Endodermal cell (in vitro differentiated cells): ENCODE measurements at regions not wholly inside any gene's neighbourhood (a gene's known extent, or its start where the extent isn't known, plus 50 kb on each side); places are given as distances from the start of the nearest gene placed in this dataset.

Experiments used
- DNase-seq: peaks from one replicate; pipeline ENCODE4 v3.0.0-alpha.2; 2017
- H3K27ac ChIP-seq: 2 replicates; pipeline ENCODE4 v1.5.1; 2013; ENCODE audit warnings: mild to moderate bottlenecking, low read depth, low read length, moderate library complexity
- H3K27me3 ChIP-seq: 2 replicates; pipeline ENCODE4 v1.6.1; 2013; ENCODE audit warnings: mild to moderate bottlenecking, low read length, moderate library complexity; ENCODE audit not compliant: insufficient read depth, control insufficient read depth, poor library complexity, severe bottlenecking
- H3K36me3 ChIP-seq: 2 replicates; pipeline ENCODE4 v1.7.0; 2013; ENCODE audit warnings: mild to moderate bottlenecking, low read length, moderate library complexity; ENCODE audit not compliant: control insufficient read depth, insufficient read depth
- H3K4me1 ChIP-seq: one replicate; pipeline ENCODE4 v1.7.0; 2013; ENCODE audit warnings: low read length; ENCODE audit not compliant: control insufficient read depth, insufficient read depth
- H3K4me3 ChIP-seq: 2 replicates; pipeline ENCODE4 v1.5.1; 2013; ENCODE audit warnings: mild to moderate bottlenecking, low read length, moderate library complexity
- H3K9ac ChIP-seq: 2 replicates; pipeline ENCODE4 v1.6.1; 2013; ENCODE audit warnings: mild to moderate bottlenecking, low read length, moderate library complexity; ENCODE audit not compliant: poor library complexity, severe bottlenecking; ENCODE audit errors: extremely low read depth
- H3K9me3 ChIP-seq: 2 replicates; pipeline ENCODE4 v1.6.1; 2013; ENCODE audit warnings: mild to moderate bottlenecking, low read length, moderate library complexity; ENCODE audit not compliant: control insufficient read depth
- H3K27ac Mint-ChIP-seq: 2 replicates; pipeline ENCODE4 v1.8.0; 2020; ENCODE audit warnings: mixed read lengths
- H3K27me3 Mint-ChIP-seq: 2 replicates; pipeline ENCODE4 v1.8.0; 2021; ENCODE audit warnings: mild to moderate bottlenecking, mixed read lengths; ENCODE audit not compliant: insufficient read depth
- H3K36me3 Mint-ChIP-seq: 2 replicates; pipeline ENCODE4 v1.8.0; 2020; ENCODE audit warnings: low read depth, mixed read lengths
- H3K4me1 Mint-ChIP-seq: 2 replicates; pipeline ENCODE4 v1.8.0; 2020; ENCODE audit warnings: mixed read lengths
- H3K4me3 Mint-ChIP-seq: 2 replicates; pipeline ENCODE4 v1.8.0; 2020; ENCODE audit warnings: mild to moderate bottlenecking, moderate library complexity, mixed read lengths
- H3K9me3 Mint-ChIP-seq: 2 replicates; pipeline ENCODE4 v1.8.0; 2020; ENCODE audit warnings: mild to moderate bottlenecking, mixed read lengths
- WGBS, 2 experiments: methylation state at CpG; one replicate each; pipeline versions ENCODE4 v1.1.5 to v1.1.7; 2013; ENCODE audit warnings: missing lambda C conversion rate in 2 of 2, mixed read lengths in 1 of 2; ENCODE audit not compliant: insufficient coverage in 1 of 2, insufficient read length in 1 of 2; 5-methylcytosine and 5-hydroxymethylcytosine counted together
- TF ChIP-seq, protein P1 (sequence below): fragments of 200-600 bp; sonication (generic); conservative IDR thresholded peaks from 2 replicates; pipeline ENCODE4 v1.5.0; 2021; ENCODE audit warnings: antibody characterized with exemption, mild to moderate bottlenecking

- no peaks in the 10 kb centered on the region for H3K36me3 ChIP-seq
- peaks cover 2% of the 10 kb centered on the region for H3K4me1 Mint-ChIP-seq
- H3K27ac ChIP-seq, result no peak overlapping the region
- WGBS, 2 experiments, result 85 to 100% methylated on average over 1 to 2 of the region's 2 CpGs
- no peaks in the 10 kb centered on the region for H3K27me3 Mint-ChIP-seq
- no peak overlapping the region for H3K27ac Mint-ChIP-seq
- TF ChIP-seq, protein P1, sequence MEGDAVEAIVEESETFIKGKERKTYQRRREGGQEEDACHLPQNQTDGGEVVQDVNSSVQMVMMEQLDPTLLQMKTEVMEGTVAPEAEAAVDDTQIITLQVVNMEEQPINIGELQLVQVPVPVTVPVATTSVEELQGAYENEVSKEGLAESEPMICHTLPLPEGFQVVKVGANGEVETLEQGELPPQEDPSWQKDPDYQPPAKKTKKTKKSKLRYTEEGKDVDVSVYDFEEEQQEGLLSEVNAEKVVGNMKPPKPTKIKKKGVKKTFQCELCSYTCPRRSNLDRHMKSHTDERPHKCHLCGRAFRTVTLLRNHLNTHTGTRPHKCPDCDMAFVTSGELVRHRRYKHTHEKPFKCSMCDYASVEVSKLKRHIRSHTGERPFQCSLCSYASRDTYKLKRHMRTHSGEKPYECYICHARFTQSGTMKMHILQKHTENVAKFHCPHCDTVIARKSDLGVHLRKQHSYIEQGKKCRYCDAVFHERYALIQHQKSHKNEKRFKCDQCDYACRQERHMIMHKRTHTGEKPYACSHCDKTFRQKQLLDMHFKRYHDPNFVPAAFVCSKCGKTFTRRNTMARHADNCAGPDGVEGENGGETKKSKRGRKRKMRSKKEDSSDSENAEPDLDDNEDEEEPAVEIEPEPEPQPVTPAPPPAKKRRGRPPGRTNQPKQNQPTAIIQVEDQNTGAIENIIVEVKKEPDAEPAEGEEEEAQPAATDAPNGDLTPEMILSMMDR, result no peak
- peaks cover 3% of the 10 kb centered on the region for H3K36me3 Mint-ChIP-seq
- no peaks in the 10 kb centered on the region for H3K27me3 ChIP-seq
- H3K9ac ChIP-seq, result no peak overlapping the region
- H3K4me3 ChIP-seq, result no peak overlapping the region
- H3K9me3 Mint-ChIP-seq, result peaks cover 5% of the 10 kb centered on the region
- DNase-seq, result no peak
- H3K9me3 ChIP-seq, result no peaks in the 10 kb centered on the region
- no peaks in the 10 kb centered on the region for H3K4me1 ChIP-seq
- H3K4me3 Mint-ChIP-seq, result no peak overlapping the region
Measured at GRCh38 chr5:91687430-91687829, 304.3 kb upstream of the ARRDC3 start.

GRCh38 chr5:91684625-91685024 lies 301.5 kb upstream of the ARRDC3 start:
- no peaks in the 10 kb centered on the region for H3K36me3 Mint-ChIP-seq
- Histone ChIP-seq H3K4me1 (no peaks in the 10 kb centered on the region), H3K4me3 (no peak overlapping the region), H3K27me3 (no peaks in the 10 kb centered on the region), H3K9me3 (no peaks in the 10 kb centered on the region), H3K36me3 (no peaks in the 10 kb centered on the region), H3K9ac (no peak overlapping the region), H3K27ac (no peak overlapping the region)
- H3K27me3 Mint-ChIP-seq, result no peaks in the 10 kb centered on the region
- TF ChIP-seq, protein P1, result no peak
- peaks cover 5% of the 10 kb centered on the region for H3K4me1 Mint-ChIP-seq
- DNase-seq, result no peak
- no peaks in the 10 kb centered on the region for H3K9me3 Mint-ChIP-seq
- no peak overlapping the region for H3K27ac Mint-ChIP-seq
- WGBS, 2 experiments, result 80 to 100% methylated on average over 1 of the region's 1 CpG
- no peak overlapping the region for H3K4me3 Mint-ChIP-seq

DNA sequence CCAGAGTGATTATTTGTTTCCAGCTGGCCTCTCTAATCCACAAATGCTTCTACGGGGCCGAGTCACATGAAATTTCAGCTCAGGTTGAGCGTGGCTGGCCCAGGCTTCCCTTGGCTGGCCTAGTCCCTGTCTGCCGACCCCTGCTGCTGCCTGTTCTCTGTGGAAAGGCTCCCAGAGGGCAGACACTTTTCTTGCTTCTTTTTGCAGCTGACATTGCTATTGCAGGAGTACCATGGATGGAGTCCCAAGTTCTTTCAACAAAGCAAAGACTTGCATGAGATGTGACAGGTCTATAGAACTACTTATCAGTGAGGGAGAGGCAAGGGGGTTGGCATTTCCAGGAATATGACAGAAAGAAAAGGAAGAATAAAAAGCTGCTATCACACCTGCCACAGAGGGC lies 287.4 kb upstream of the ARRDC3 start:
- no peaks in the 10 kb centered on the region for H3K36me3 ChIP-seq
- no peak overlapping the region for H3K4me3 ChIP-seq
- H3K27me3 ChIP-seq, result no peaks in the 10 kb centered on the region
- Mint-ChIP-seq H3K4me1 (peaks cover 29% of the 10 kb centered on the region), H3K9me3 (no peaks in the 10 kb centered on the region), H3K4me3 (no peak overlapping the region), H3K27me3 (no peaks in the 10 kb centered on the region), H3K27ac (peak overlapping the region; percentile 48), H3K36me3 (no peaks in the 10 kb centered on the region)
- DNase-seq, result peak; percentile 76
- TF ChIP-seq, protein P1, result no peak
- H3K27ac ChIP-seq, result peak overlapping the region; percentile 79
- peaks cover 4% of the 10 kb centered on the region for H3K4me1 ChIP-seq
- no peaks in the 10 kb centered on the region for H3K9me3 ChIP-seq
- 35 to 52% methylated on average over 4 of the region's 4 CpGs for WGBS, 2 experiments
- H3K9ac ChIP-seq, result no peak overlapping the region
